Liver (tissue), 8 donors: ENCODE measurements at regions not wholly inside any gene's neighbourhood (a gene's known extent, or its start where the extent isn't known, plus 50 kb on each side); places are given as distances from the start of the nearest gene placed in this dataset.

ENCODE experiments used
- DNase-seq: peaks from one replicate; pipeline ENCODE4 v3.0.0-alpha.2; 2017; ENCODE audit warnings: low spot score
- H3K27ac ChIP-seq, 2 donors: one replicate each; pipeline ENCODE4 v1.7.0; 2013; ENCODE audit warnings: inconsistent platforms in 2 of 2, low read length in 2 of 2, control low read depth in 1 of 2, low read depth in 1 of 2, mild to moderate bottlenecking in 1 of 2
- H3K27me3 ChIP-seq, 4 donors: one replicate each; pipeline versions ENCODE4 v1.6.1 to v1.7.0; 2013; ENCODE audit warnings: low read length in 3 of 4, inconsistent platforms in 1 of 4, mild to moderate bottlenecking in 1 of 4, moderate library complexity in 1 of 4; ENCODE audit not compliant: control insufficient read depth in 4 of 4, insufficient read depth in 4 of 4
- H3K36me3 ChIP-seq, 4 donors: one replicate each; pipeline versions ENCODE4 v1.6.1 to v1.7.0; 2013; ENCODE audit warnings: low read length in 3 of 4, mild to moderate bottlenecking in 3 of 4, low read depth in 1 of 4, moderate library complexity in 1 of 4; ENCODE audit not compliant: control insufficient read depth in 4 of 4, insufficient read depth in 3 of 4
- H3K4me1 ChIP-seq, 4 donors: one replicate each; pipeline versions ENCODE4 v1.6.1 to v1.7.0; 2013; ENCODE audit warnings: low read length in 3 of 4, mild to moderate bottlenecking in 3 of 4, moderate library complexity in 1 of 4; ENCODE audit not compliant: control insufficient read depth in 4 of 4, insufficient read depth in 4 of 4
- H3K4me3 ChIP-seq, 3 donors: one replicate each; pipeline versions ENCODE4 v1.6.1 to v1.7.0; 2013; ENCODE audit warnings: low read length in 3 of 3, control low read depth in 1 of 3, low read depth in 1 of 3, mild to moderate bottlenecking in 1 of 3
- H3K9ac ChIP-seq, 2 donors: one replicate each; pipeline ENCODE4 v1.7.0; 2013; ENCODE audit warnings: low read length in 2 of 2, mild to moderate bottlenecking in 2 of 2, moderate library complexity in 2 of 2, control low read depth in 1 of 2, low read depth in 1 of 2
- H3K9me3 ChIP-seq, 4 donors: one replicate each; pipeline versions ENCODE4 v1.6.1 to v1.7.0; 2013; ENCODE audit warnings: low read length in 3 of 4; ENCODE audit not compliant: control insufficient read depth in 4 of 4
- CTCF ChIP-seq: fragments of 150-350 bp; IDR thresholded peaks from 2 replicates; pipeline ENCODE4 v1.5.1; 2017; ENCODE audit warnings: improper control_type of control experiment, low read depth, low read length; ENCODE audit not compliant: missing input control
- EGR1 ChIP-seq, 2 donors: IDR thresholded peaks; 2 replicates each; pipeline ENCODE4 v1.6.1; 2016 to 2018; ENCODE audit warnings: antibody characterized with exemption in 2 of 2, low read depth in 2 of 2
- FOXA1 ChIP-seq: IDR thresholded peaks from 2 replicates; pipeline ENCODE4 v1.6.1; 2016; ENCODE audit warnings: antibody characterized with exemption
- FOXA2 ChIP-seq: IDR thresholded peaks from 2 replicates; pipeline ENCODE4 v1.6.1; 2016; ENCODE audit warnings: antibody characterized with exemption
- HNF4A ChIP-seq, 2 donors: conservative IDR thresholded peaks; 2 replicates each; pipeline ENCODE4 v1.6.1; 2016; ENCODE audit warnings: antibody characterized with exemption in 2 of 2, mild to moderate bottlenecking in 2 of 2
- HNF4G ChIP-seq: IDR thresholded peaks from 2 replicates; pipeline ENCODE4 v1.6.1; 2016; ENCODE audit warnings: antibody characterized with exemption
- MAX ChIP-seq: IDR thresholded peaks from 2 replicates; pipeline ENCODE4 v1.6.1; 2016; ENCODE audit warnings: antibody characterized with exemption
- NR2F2 ChIP-seq: IDR thresholded peaks from 2 replicates; pipeline ENCODE4 v1.6.1; 2016; ENCODE audit warnings: antibody characterized with exemption
- REST ChIP-seq: IDR thresholded peaks from 2 replicates; pipeline ENCODE4 v1.6.1; 2016; ENCODE audit warnings: antibody characterized with exemption, mild to moderate bottlenecking
- SP1 ChIP-seq: IDR thresholded peaks from 2 replicates; pipeline ENCODE4 v1.6.1; 2018; ENCODE audit warnings: antibody characterized with exemption, mild to moderate bottlenecking
- TAF1 ChIP-seq: conservative IDR thresholded peaks from 2 replicates; pipeline ENCODE4 v1.6.1; 2016; ENCODE audit warnings: antibody characterized with exemption, mild to moderate bottlenecking
- YY1 ChIP-seq: IDR thresholded peaks from 2 replicates; pipeline ENCODE4 v1.6.1; 2016; ENCODE audit warnings: antibody characterized with exemption, mild to moderate bottlenecking
- WGBS: extraction: QIAGEN DNeasy Blood & Tissue Kit; methylation state at CpG from one replicate; pipeline ENCODE4 v1.1.7; 2013; 5-methylcytosine and 5-hydroxymethylcytosine counted together
- donor health status: healthy.
- donor health status: healthy.
- donor health status: healthy.
- donor health status: healthy.
- donor health status: healthy.

GRCh38 chr6:100228834-100229441 is 234.9 kb upstream of the MCHR2 start (continued):
- TF ChIP-seq SP1 = no peak
- no peak for TF ChIP-seq REST
- no peak for TF ChIP-seq NR2F2
- no peak for TF ChIP-seq YY1

GRCh38 chr6:100228437-100228833 is 234.4 kb upstream of the MCHR2 start:
- Histone ChIP-seq H3K9ac (peak overlapping the region in 1 of 2 donors; percentile 16), H3K36me3 (no peaks in the 10 kb centered on the region), H3K27me3 (no peaks in the 10 kb centered on the region), H3K27ac (no peak overlapping the region), H3K9me3 (no peaks in the 10 kb centered on the region), H3K4me1 (peaks cover 0 to 8% (median 2%) of the 10 kb centered on the region in 4 donors), H3K4me3 (peak overlapping the region; percentile 48 to 62 (median 60))
- TF ChIP-seq SP1 (no peak), TAF1 (no peak), EGR1 (IDR thresholded peaks at IDR 0.05; ENCODE audit: low read depth in 2 of 2) (no peak), FOXA2 (no peak), HNF4G (no peak), FOXA1 (no peak), MAX (no peak), REST (no peak), HNF4A (conservative IDR thresholded peaks at IDR 0.05) (no peak), CTCF (no peak)
- DNase-seq = no peak
- 41% methylated on average over 8 of the region's 8 CpGs for WGBS
